Right lobe of liver (tissue), 6 donors: ENCODE measurements at regions not wholly inside any gene's neighbourhood (a gene's known extent, or its start where the extent isn't known, plus 50 kb on each side); places are given as distances from the start of the nearest gene placed in this dataset.
"Not testable (repeated sequence)": the region's sequence is repeated elsewhere in the genome, so short reads cannot be mapped to it uniquely, and the experiment has no call there.

ENCODE experiments used
- ATAC-seq, 4 donors: fragments of 200-7000 bp; cut with Tn5 transposase; one replicate each; pipeline ENCODE4 v1.9.1; 2020; ENCODE audit warnings: mild to moderate bottlenecking in 4 of 4, moderate library complexity in 4 of 4
- DNase-seq, 3 donors: peaks; one replicate each; pipeline ENCODE4 v3.0.0-alpha.2; 2020
- H3K27ac ChIP-seq, 3 donors: fragments of 200-600 bp; one replicate each; pipeline ENCODE4 v1.8.0; 2022
- H3K27me3 ChIP-seq, 2 donors: fragments of 200-600 bp; one replicate each; pipeline ENCODE4 v1.8.0; 2022
- H3K36me3 ChIP-seq, 4 donors: fragments of 200-600 bp; sonication (generic) in 1 of 4; one replicate each; pipeline versions ENCODE4 v1.5.1 to v1.8.0; 2017 to 2022; ENCODE audit warnings: control low read depth in 1 of 4
- H3K4me1 ChIP-seq, 4 donors: fragments of 200-600 bp; sonication (generic) in 1 of 4; one replicate each; pipeline versions ENCODE4 v1.5.1 to v1.8.0; 2017 to 2022; ENCODE audit warnings: control low read depth in 1 of 4
- H3K4me3 ChIP-seq, 3 donors: fragments of 200-600 bp; one replicate each; pipeline ENCODE4 v1.8.0; 2022
- H3K9me3 ChIP-seq, 4 donors: fragments of 200-600 bp; sonication (generic) in 1 of 4; one replicate each; pipeline versions ENCODE4 v1.5.1 to v1.8.0; 2017 to 2022; ENCODE audit warnings: control low read depth in 1 of 4
- CTCF ChIP-seq, 4 donors: fragments of 200-600 bp in 3 of 4; fragments of 450-650 bp in 1 of 4; IDR thresholded peaks; one replicate each; pipeline versions ENCODE4 v1.5.1 to v1.8.0; 2016 to 2022; ENCODE audit warnings: antibody characterized with exemption in 4 of 4, mild to moderate bottlenecking in 2 of 4
- POLR2A ChIP-seq: fragments of 450-650 bp; IDR thresholded peaks from one replicate; pipeline ENCODE4 v1.6.1; 2017; ENCODE audit warnings: antibody characterized with exemption, mild to moderate bottlenecking
- WGBS: methylation state at CpG from one replicate; pipeline ENCODE4 v1.1.6; 2018; ENCODE audit warnings: low coverage, low lambda C conversion rate; ENCODE audit not compliant: insufficient coverage; ENCODE audit errors: missing lambda C conversion rate; 5-methylcytosine and 5-hydroxymethylcytosine counted together
- intact Hi-C, 2 donors: fragments of 100-400 bp; cut with DNase I; formaldehyde crosslinking; loops; one replicate each; pipeline versions ENCODE4 v1.11.2 to v1.14.1; 2022
- donor health status: DM: no; HTN: yes; CAD: no.
- donor health status: DM: no; HTN: no; CAD: no.
- donor health status: DM: no; HTN: no; CAD: no.
- donor health status: DM: no; HTN: yes; CAD: no.
- donor health status: DM: no; HTN: yes; CAD: no.

GRCh38 chr3:109985943-109986555, 648.7 kb upstream of the DPPA4 start:
- WGBS, result 67% methylated on average over 1 of the region's 1 CpG
- TF ChIP-seq CTCF (IDR thresholded peaks at IDR 0.05) (no peak), POLR2A (no peak)

GRCh38 chr3:109994853-109995252, 657.5 kb upstream of the DPPA4 start:
- ATAC-seq (no peak), DNase-seq (no peak)
- intact Hi-C loops, result no loop called here
- H3K4me3 ChIP-seq, result no peak overlapping the region
- WGBS, result 60% methylated on average over 6 of the region's 9 CpGs
- H3K27me3 ChIP-seq, result no peaks in the 10 kb centered on the region
- no peak overlapping the region for H3K27ac ChIP-seq
- H3K36me3 ChIP-seq, result no peaks in the 10 kb centered on the region
- H3K9me3 ChIP-seq, result no peaks in the 10 kb centered on the region
- H3K4me1 ChIP-seq, result no peaks in the 10 kb centered on the region
- TF ChIP-seq POLR2A (no peak), CTCF (IDR thresholded peaks at IDR 0.05) (no peak)

More at GRCh38 chr3:109985943-109986555, 648.7 kb upstream of the DPPA4 start:
- ATAC-seq (no peak), DNase-seq (no peak)
- no peaks in the 10 kb centered on the region for H3K4me1 ChIP-seq
- no peaks in the 10 kb centered on the region for H3K9me3 ChIP-seq
- H3K27me3 ChIP-seq, result no peaks in the 10 kb centered on the region
- H3K36me3 ChIP-seq, result no peaks in the 10 kb centered on the region
- H3K4me3 ChIP-seq, result no peak overlapping the region
- H3K27ac ChIP-seq, result no peak overlapping the region
- intact Hi-C loops, result no loop called here

GRCh38 chr3:109995377-109995776, 658.0 kb upstream of the DPPA4 start:
- Histone ChIP-seq H3K27ac (no peak overlapping the region), H3K4me1 (no peaks in the 10 kb centered on the region), H3K9me3 (no peaks in the 10 kb centered on the region), H3K27me3 (no peaks in the 10 kb centered on the region), H3K4me3 (no peak overlapping the region), H3K36me3 (no peaks in the 10 kb centered on the region)
- intact Hi-C loops, result no loop called here
- no peak for DNase-seq
- ATAC-seq, result no peak
- TF ChIP-seq POLR2A, result no peak
- TF ChIP-seq CTCF (IDR thresholded peaks at IDR 0.05), result no peak

- H3K27ac ChIP-seq, DNase-seq, H3K9me3 ChIP-seq, intact Hi-C loops, H3K4me1 ChIP-seq, ATAC-seq, H3K27me3 ChIP-seq, H3K36me3 ChIP-seq, H3K4me3 ChIP-seq: not testable (repeated sequence)
- no CpG with 5 or more reads among the region's 4 CpGs for WGBS
These were observed 664.6 kb upstream of the DPPA4 start for GRCh38 chr3:110001905-110002304.

GRCh38 chr3:110006913-110007312, 669.6 kb upstream of the DPPA4 start:
- Histone ChIP-seq H3K27me3 (no peaks in the 10 kb centered on the region), H3K9me3 (no peaks in the 10 kb centered on the region), H3K36me3 (no peaks in the 10 kb centered on the region), H3K27ac (no peak overlapping the region), H3K4me1 (no peaks in the 10 kb centered on the region), H3K4me3 (no peak overlapping the region)
- intact Hi-C loops, result no loop called here
- 37% methylated on average over 3 of the region's 3 CpGs for WGBS
- no peak for ATAC-seq
- no peak for DNase-seq
- TF ChIP-seq POLR2A (no peak), CTCF (IDR thresholded peaks at IDR 0.05) (no peak)
